Osteocyte (in vitro differentiated cells): ENCODE measurements at regions not wholly inside any gene's neighbourhood (a gene's known extent, or its start where the extent isn't known, plus 50 kb on each side); places are given as distances from the start of the nearest gene placed in this dataset.

Experiments used
- DNase-seq: peaks from one replicate; pipeline ENCODE4 v3.0.0; 2021; ENCODE audit warnings: mixed read lengths; ENCODE audit not compliant: unreplicated experiment; ENCODE audit errors: extremely low spot score
- H3K27ac Mint-ChIP-seq: one replicate; pipeline ENCODE4 v1.8.0; 2021; ENCODE audit warnings: mild to moderate bottlenecking, mixed read lengths; ENCODE audit not compliant: unreplicated experiment
- H3K27me3 Mint-ChIP-seq: one replicate; pipeline ENCODE4 v1.8.0; 2021; ENCODE audit warnings: mixed read lengths; ENCODE audit not compliant: unreplicated experiment
- H3K36me3 Mint-ChIP-seq: one replicate; pipeline ENCODE4 v1.8.0; 2021; ENCODE audit warnings: mixed read lengths; ENCODE audit not compliant: unreplicated experiment
- H3K4me1 Mint-ChIP-seq: one replicate; pipeline ENCODE4 v1.8.0; 2021; ENCODE audit warnings: mixed read lengths; ENCODE audit not compliant: unreplicated experiment
- H3K4me3 Mint-ChIP-seq: one replicate; pipeline ENCODE4 v1.8.0; 2021; ENCODE audit warnings: mild to moderate bottlenecking, moderate library complexity, mixed read lengths; ENCODE audit not compliant: unreplicated experiment
- H3K9me3 Mint-ChIP-seq: one replicate; pipeline ENCODE4 v1.8.0; 2021; ENCODE audit warnings: mixed read lengths; ENCODE audit not compliant: unreplicated experiment
- TF ChIP-seq, protein P1 (sequence below): fragments of 200-600 bp; sonication (generic); IDR thresholded peaks from 2 replicates; pipeline ENCODE4 v1.5.0; 2021; ENCODE audit warnings: antibody characterized with exemption, mild to moderate bottlenecking, moderate library complexity

DNA sequence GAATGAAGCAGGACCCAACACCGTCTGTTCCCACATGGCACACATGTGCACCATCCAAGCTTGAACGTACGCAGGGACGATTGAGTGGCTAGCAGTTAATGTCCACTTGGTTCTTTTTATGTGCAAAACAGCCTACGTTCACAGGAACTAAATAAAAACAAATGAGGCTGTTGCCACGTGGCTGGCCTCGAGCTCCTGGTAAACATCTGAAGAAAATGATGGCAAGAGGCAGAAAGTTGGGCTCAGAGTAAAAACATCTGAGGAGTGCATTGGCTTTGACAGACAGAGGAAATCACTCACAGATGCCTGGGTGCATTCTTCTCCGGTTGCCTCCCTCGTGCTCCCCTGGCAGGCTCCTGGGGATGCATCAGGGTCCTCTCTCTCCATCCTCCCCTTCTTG is 177.9 kb downstream of the NRP2 start:
- TF ChIP-seq, protein P1, sequence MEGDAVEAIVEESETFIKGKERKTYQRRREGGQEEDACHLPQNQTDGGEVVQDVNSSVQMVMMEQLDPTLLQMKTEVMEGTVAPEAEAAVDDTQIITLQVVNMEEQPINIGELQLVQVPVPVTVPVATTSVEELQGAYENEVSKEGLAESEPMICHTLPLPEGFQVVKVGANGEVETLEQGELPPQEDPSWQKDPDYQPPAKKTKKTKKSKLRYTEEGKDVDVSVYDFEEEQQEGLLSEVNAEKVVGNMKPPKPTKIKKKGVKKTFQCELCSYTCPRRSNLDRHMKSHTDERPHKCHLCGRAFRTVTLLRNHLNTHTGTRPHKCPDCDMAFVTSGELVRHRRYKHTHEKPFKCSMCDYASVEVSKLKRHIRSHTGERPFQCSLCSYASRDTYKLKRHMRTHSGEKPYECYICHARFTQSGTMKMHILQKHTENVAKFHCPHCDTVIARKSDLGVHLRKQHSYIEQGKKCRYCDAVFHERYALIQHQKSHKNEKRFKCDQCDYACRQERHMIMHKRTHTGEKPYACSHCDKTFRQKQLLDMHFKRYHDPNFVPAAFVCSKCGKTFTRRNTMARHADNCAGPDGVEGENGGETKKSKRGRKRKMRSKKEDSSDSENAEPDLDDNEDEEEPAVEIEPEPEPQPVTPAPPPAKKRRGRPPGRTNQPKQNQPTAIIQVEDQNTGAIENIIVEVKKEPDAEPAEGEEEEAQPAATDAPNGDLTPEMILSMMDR, result no peak
- Mint-ChIP-seq H3K27ac (no peak overlapping the region), H3K9me3 (peaks cover 5% of the 10 kb centered on the region), H3K36me3 (no peaks in the 10 kb centered on the region), H3K27me3 (peaks cover 69% of the 10 kb centered on the region), H3K4me1 (no peaks in the 10 kb centered on the region), H3K4me3 (no peak overlapping the region)
- DNase-seq, result no peak

DNA sequence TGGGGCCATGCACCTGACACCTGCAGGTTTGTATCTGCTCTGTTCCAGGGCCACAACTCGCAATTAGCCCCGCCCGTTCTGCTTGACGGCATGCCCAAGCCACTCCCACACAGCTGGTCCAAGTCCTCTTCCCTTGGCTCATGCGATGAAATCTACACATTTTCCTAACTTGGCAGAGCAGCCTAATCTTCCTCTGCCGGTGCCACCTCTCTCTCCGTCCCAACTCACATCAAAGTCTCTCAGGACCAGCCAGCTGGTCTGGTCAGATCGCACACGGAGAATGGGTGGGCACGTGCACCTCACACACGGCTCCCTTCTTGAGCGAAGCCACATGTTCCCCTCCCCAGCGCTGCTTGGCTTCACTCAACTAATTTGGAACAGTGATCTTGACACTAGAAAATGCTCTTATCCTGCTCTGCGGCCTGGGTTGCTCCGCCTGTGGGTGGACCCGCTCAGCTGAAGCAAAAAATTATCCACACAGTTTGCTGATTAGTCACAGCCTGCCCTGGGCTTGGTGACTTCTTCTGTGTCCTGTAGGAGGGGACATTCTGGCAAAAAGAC is 176.7 kb downstream of the NRP2 start:
- Mint-ChIP-seq H3K27me3 (peaks cover 78% of the 10 kb centered on the region), H3K4me1 (no peaks in the 10 kb centered on the region), H3K9me3 (peaks cover 12% of the 10 kb centered on the region), H3K36me3 (no peaks in the 10 kb centered on the region), H3K4me3 (no peak overlapping the region), H3K27ac (no peak overlapping the region)
- TF ChIP-seq, protein P1, result no peak
- no peak for DNase-seq

DNA sequence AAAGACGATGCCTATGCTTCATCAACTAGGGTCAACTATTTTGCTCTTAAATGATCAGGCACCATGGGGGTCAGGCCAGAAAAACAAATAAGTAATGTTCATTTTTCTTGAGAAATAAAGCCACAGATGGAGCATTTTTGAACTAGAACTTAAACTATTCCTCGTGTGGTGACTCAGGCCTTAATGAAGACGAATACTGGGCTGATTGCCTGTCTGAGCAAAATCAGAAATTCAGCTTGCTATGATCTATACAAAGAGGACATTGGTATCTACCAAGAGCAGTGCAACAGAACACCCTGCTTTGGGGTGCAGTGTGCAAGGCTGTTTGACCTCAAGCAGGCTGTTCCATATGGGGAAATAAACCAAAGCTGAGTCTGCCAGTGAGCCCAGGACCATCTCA is 176.0 kb downstream of the NRP2 start:
- TF ChIP-seq, protein P1, result no peak
- Mint-ChIP-seq H3K36me3 (no peaks in the 10 kb centered on the region), H3K9me3 (peaks cover 12% of the 10 kb centered on the region), H3K4me3 (no peak overlapping the region), H3K27me3 (peaks cover 82% of the 10 kb centered on the region), H3K4me1 (no peaks in the 10 kb centered on the region), H3K27ac (no peak overlapping the region)
- no peak for DNase-seq

DNA sequence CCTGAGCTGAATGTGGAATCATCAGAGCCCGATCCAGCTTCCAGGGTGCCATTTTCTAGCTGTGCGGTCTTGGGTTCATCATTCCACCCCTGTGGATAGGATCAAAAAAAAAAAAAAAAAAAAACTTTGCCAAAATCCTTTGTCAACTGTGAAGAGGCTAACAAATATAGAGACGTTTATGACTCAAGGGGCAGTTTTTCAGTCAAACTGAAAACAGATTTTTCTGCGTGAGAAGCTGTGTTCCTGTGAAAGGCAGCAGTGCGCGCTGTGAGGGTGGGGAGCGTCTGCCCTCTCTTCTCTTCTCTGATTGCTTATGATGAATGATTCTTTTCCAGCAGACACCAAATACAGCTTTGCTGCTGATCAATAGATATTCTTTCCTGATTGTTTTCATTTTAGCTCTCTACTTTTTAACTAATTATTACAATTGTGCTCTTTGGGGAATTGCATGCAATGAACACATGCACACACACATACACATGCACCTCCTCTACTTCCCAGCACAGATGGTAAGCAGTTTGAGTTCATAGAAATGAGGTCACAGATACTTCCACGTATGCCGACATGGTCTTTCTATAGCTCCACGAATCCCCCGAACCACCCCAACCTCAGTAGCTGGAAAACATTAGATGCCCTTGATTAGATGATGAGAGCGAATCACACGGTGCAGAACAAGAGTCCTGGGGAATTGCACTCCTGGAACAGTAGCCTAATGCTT is 175.4 kb downstream of the NRP2 start:
- no peak for DNase-seq
- Mint-ChIP-seq H3K36me3 (peaks cover 2% of the 10 kb centered on the region), H3K27me3 (peaks cover 85% of the 10 kb centered on the region), H3K4me1 (no peaks in the 10 kb centered on the region), H3K27ac (no peak overlapping the region), H3K4me3 (no peak overlapping the region), H3K9me3 (peaks cover 12% of the 10 kb centered on the region)
- TF ChIP-seq, protein P1, result no peak

DNA sequence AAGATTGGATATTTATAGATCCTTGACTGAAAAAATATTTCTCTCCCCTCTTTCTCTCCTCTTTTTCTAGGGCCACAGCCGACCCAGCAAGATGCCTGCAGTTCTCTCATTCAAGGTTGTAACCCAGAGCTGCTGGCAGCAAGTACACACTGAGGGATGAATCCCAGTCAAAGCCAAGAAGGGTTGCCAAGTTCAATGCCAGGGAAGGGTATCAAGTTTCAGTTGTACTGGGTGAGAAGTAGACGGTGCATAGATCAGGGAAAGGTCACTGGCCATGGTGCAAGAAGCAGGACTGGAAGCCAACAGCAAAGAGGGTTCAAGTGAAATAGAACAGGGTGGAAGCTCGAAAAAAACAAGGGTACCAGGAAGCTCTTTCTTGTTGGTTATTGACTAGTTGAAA is 170.2 kb downstream of the NRP2 start:
- Mint-ChIP-seq H3K27ac (no peak overlapping the region), H3K4me3 (no peak overlapping the region), H3K27me3 (peaks cover 67% of the 10 kb centered on the region), H3K9me3 (peaks cover 15% of the 10 kb centered on the region), H3K4me1 (peaks cover 9% of the 10 kb centered on the region), H3K36me3 (peaks cover 2% of the 10 kb centered on the region)
- TF ChIP-seq, protein P1, result no peak
- DNase-seq, result no peak
